ENCODE measurements at regions not wholly inside any gene's neighbourhood (a gene's known extent, or its start where the extent isn't known, plus 50 kb on each side); places are given as distances from the start of the nearest gene placed in this dataset.

- no peak for TF ChIP-seq CTCF (IDR thresholded peaks at IDR 0.05; ENCODE audit: insufficient read depth, low read length, poor library complexity, severe bottlenecking)
- no peak for TF ChIP-seq EZH2phosphoT487 (conservative IDR thresholded peaks at IDR 0.05; ENCODE audit: low read length)
These were observed 495.6 kb upstream of the PTCHD4 start for GRCh38 chr6:48606618-48607017.
